ENCODE measurements at regions not wholly inside any gene's neighbourhood (a gene's known extent, or its start where the extent isn't known, plus 50 kb on each side); places are given as distances from the start of the nearest gene placed in this dataset.
A peak's percentile ranks its signal among the peaks of the same experiment; 100 is the strongest.

GRCh38 chr14:89634037-89634436, 217.0 kb upstream of the FOXN3 start:
- intact Hi-C loops (cut with DNase I), result no loop called here
- 95 to 100% methylated on average over 1 of the region's 1 CpG for WGBS, 2 donors
- DNase-seq (no peak), ATAC-seq (no peak)
- Histone ChIP-seq H3K9me3 (no peaks in the 10 kb centered on the region), H3K27me3 (no peaks in the 10 kb centered on the region), H3K4me3 (no peak overlapping the region), H3K27ac (no peak overlapping the region), H3K4me1 (peaks cover 0 to 4% (median 0%) of the 10 kb centered on the region in 9 donors), H3K36me3 (no peaks in the 10 kb centered on the region)
- no peak for TF ChIP-seq CTCF (IDR thresholded peaks at IDR 0.05)

- intact Hi-C loops (cut with DNase I), result no loop called here
- 81 to 87% methylated on average over 7 of the region's 7 CpGs for WGBS, 2 donors
- no peak for DNase-seq
- no peaks in the 10 kb centered on the region for H3K27me3 ChIP-seq
- TF ChIP-seq CTCF (IDR thresholded peaks at IDR 0.05), result no peak
- ATAC-seq, result peak in 1 of 8 donors; percentile 62
- H3K4me1 ChIP-seq, result peaks cover 0 to 15% (median 6%) of the 10 kb centered on the region in 9 donors
- H3K27ac ChIP-seq, result no peak overlapping the region
- no peak overlapping the region for H3K4me3 ChIP-seq
- H3K36me3 ChIP-seq, result no peaks in the 10 kb centered on the region
- H3K9me3 ChIP-seq, result peaks cover 0 to 4% (median 0%) of the 10 kb centered on the region in 11 donors
Measured at GRCh38 chr14:89630101-89630829, 213.2 kb upstream of the FOXN3 start.

- ATAC-seq, result no peak
- intact Hi-C loops (cut with DNase I), result loop anchor here in 2 of 10 donors (10.0 kb wide), 2 partner anchors 75 to 585 kb away; no protein-coding TSS in a partner anchor
- no peak overlapping the region for H3K4me3 ChIP-seq
- H3K9me3 ChIP-seq, result peaks cover 0 to 4% (median 0%) of the 10 kb centered on the region in 11 donors
- TF ChIP-seq CTCF (IDR thresholded peaks at IDR 0.05), result no peak
- no peaks in the 10 kb centered on the region for H3K36me3 ChIP-seq
- H3K27ac ChIP-seq, result no peak overlapping the region
- peaks cover 4 to 15% (median 13%) of the 10 kb centered on the region in 9 donors for H3K4me1 ChIP-seq
- WGBS, 2 donors, result 70 to 80% methylated on average over 8 of the region's 8 CpGs
- no peak for DNase-seq
- no peaks in the 10 kb centered on the region for H3K27me3 ChIP-seq
Measured at GRCh38 chr14:89629383-89629782, 212.3 kb upstream of the FOXN3 start.

- WGBS, 2 donors, result 84 to 85% methylated on average over 4 of the region's 4 CpGs
- Histone ChIP-seq H3K36me3 (no peaks in the 10 kb centered on the region), H3K27me3 (no peaks in the 10 kb centered on the region), H3K9me3 (peaks cover 0 to 4% (median 0%) of the 10 kb centered on the region in 11 donors), H3K27ac (no peak overlapping the region), H3K4me1 (peaks cover 4 to 15% (median 13%) of the 10 kb centered on the region in 9 donors), H3K4me3 (no peak overlapping the region)
- intact Hi-C loops (cut with DNase I), result loop anchor here in 2 of 10 donors (10.0 kb wide), 2 partner anchors 76 to 584 kb away; no protein-coding TSS in a partner anchor
- TF ChIP-seq CTCF (IDR thresholded peaks at IDR 0.05), result no peak
- DNase-seq (no peak), ATAC-seq (no peak)
Measured at GRCh38 chr14:89628521-89628920, 211.5 kb upstream of the FOXN3 start.
